ENCODE measurements at regions not wholly inside any gene's neighbourhood (a gene's known extent, or its start where the extent isn't known, plus 50 kb on each side); places are given as distances from the start of the nearest gene placed in this dataset.

GRCh38 chr4:43126595-43126994 is 234.1 kb downstream of the GRXCR1 start:
- TF ChIP-seq CTCF (IDR thresholded peaks at IDR 0.05; ENCODE audit: poor library complexity) = no peak
- no peak for TF ChIP-seq EZH2phosphoT487 (IDR thresholded peaks at IDR 0.05; ENCODE audit: low read depth, severe bottlenecking, unreplicated experiment)
